ENCODE measurements at regions not wholly inside any gene's neighbourhood (a gene's known extent, or its start where the extent isn't known, plus 50 kb on each side); places are given as distances from the start of the nearest gene placed in this dataset.
A peak's percentile ranks its signal among the peaks of the same experiment; 100 is the strongest.

GRCh38 chr4:17397611-17398010 is 114.3 kb downstream of the QDPR start:
- Histone ChIP-seq H4K20me1 (replicated peaks; ENCODE audit: control insufficient read depth, extremely low read depth, insufficient read depth, low read length) (no peaks in the 10 kb centered on the region), H3K4me3 (replicated peaks in 1 of 3; ENCODE audit: insufficient read depth in 1 of 3, low read depth in 1 of 3, low read length in 3 of 3) (no peak overlapping the region), H3K4me1 (ENCODE audit: control insufficient read depth, extremely low read depth, insufficient read depth, low read length) (no peaks in the 10 kb centered on the region), H3K9ac (replicated peaks; ENCODE audit: extremely low read depth, insufficient read depth, low read length) (no peak overlapping the region), H3K27me3 (ENCODE audit: control insufficient read depth in 2 of 2, insufficient read depth in 2 of 2, low read length in 2 of 2) (no peaks in the 10 kb centered on the region), H3K9me1 (replicated peaks; ENCODE audit: control insufficient read depth, extremely low read depth, insufficient read depth, low read length) (no peaks in the 10 kb centered on the region), H3K4me2 (ENCODE audit: insufficient read depth, low read length) (no peak overlapping the region), H3K79me2 (ENCODE audit: control insufficient read depth, insufficient read depth, low read length) (no peaks in the 10 kb centered on the region), H3K36me3 (ENCODE audit: control insufficient read depth in 2 of 2, extremely low read depth in 1 of 2, insufficient read depth in 2 of 2, low read length in 2 of 2) (no peaks in the 10 kb centered on the region), H3K9me3 (replicated peaks; ENCODE audit: control insufficient read depth, insufficient read depth, low read length) (no peaks in the 10 kb centered on the region), H3K27ac (ENCODE audit: insufficient read depth, low read depth, low read length) (no peak overlapping the region), H2AFZ (ENCODE audit: low read depth, low read length) (no peak overlapping the region)
- ChIA-PET POLR2A (no interaction called here), CTCF (interaction anchor here (0.8 kb wide), 1 partner anchor 11 kb away, joined by 3 read pairs; no protein-coding TSS in a partner anchor)
- no peak for DNase-seq (ENCODE audit: low read depth, low spot score)
- TF ChIP-seq POLR2AphosphoS5 (IDR thresholded peaks at IDR 0.05; ENCODE audit: insufficient read depth, low read depth, low read length), result no peak
- TF ChIP-seq MYC (IDR thresholded peaks at IDR 0.05; ENCODE audit: low read depth, low read length), result no peak
- TF ChIP-seq FOS (IDR thresholded peaks at IDR 0.05; ENCODE audit: borderline replicate concordance, insufficient read depth, low read length), result no peak
- no peak for TF ChIP-seq MAX (IDR thresholded peaks at IDR 0.05; ENCODE audit: insufficient read depth, insufficient read length)
- no peak for TF ChIP-seq POLR2A (IDR thresholded peaks at IDR 0.05; ENCODE audit: low read depth, low read length)
- intact Hi-C loops (cut with micrococcal nuclease), result no loop called here
- no peak for FAIRE-seq
- dilution Hi-C loops (cut with MboI; ENCODE audit: extremely low pct_ligation_motif_present, low sequenced_read_pairs), result no loop called here
- BruUV-seq (replicated peaks), result no TSS peak

GRCh38 chr4:17385403-17385802 is 126.5 kb downstream of the QDPR start:
- Histone ChIP-seq H3K9me3 (replicated peaks; ENCODE audit: control insufficient read depth, insufficient read depth, low read length) (no peaks in the 10 kb centered on the region), H3K9me1 (replicated peaks; ENCODE audit: control insufficient read depth, extremely low read depth, insufficient read depth, low read length) (no peaks in the 10 kb centered on the region), H3K9ac (replicated peaks; ENCODE audit: extremely low read depth, insufficient read depth, low read length) (no peak overlapping the region), H4K20me1 (replicated peaks; ENCODE audit: control insufficient read depth, extremely low read depth, insufficient read depth, low read length) (no peaks in the 10 kb centered on the region), H3K4me3 (replicated peaks in 1 of 3; ENCODE audit: insufficient read depth in 1 of 3, low read depth in 1 of 3, low read length in 3 of 3) (no peak overlapping the region), H3K4me1 (ENCODE audit: control insufficient read depth, extremely low read depth, insufficient read depth, low read length) (no peaks in the 10 kb centered on the region), H3K27ac (ENCODE audit: insufficient read depth, low read depth, low read length) (no peak overlapping the region), H3K36me3 (ENCODE audit: control insufficient read depth in 2 of 2, extremely low read depth in 1 of 2, insufficient read depth in 2 of 2, low read length in 2 of 2) (no peaks in the 10 kb centered on the region), H3K79me2 (ENCODE audit: control insufficient read depth, insufficient read depth, low read length) (no peaks in the 10 kb centered on the region), H2AFZ (ENCODE audit: low read depth, low read length) (peak overlapping the region; percentile 64), H3K27me3 (ENCODE audit: control insufficient read depth in 2 of 2, insufficient read depth in 2 of 2, low read length in 2 of 2) (no peaks in the 10 kb centered on the region), H3K4me2 (ENCODE audit: insufficient read depth, low read length) (no peak overlapping the region)
- no peak for FAIRE-seq
- ChIA-PET POLR2A (no interaction called here), CTCF (no interaction called here)
- BruUV-seq (replicated peaks), result no TSS peak
- intact Hi-C loops (cut with micrococcal nuclease), result no loop called here
- DNase-seq (ENCODE audit: low read depth, low spot score), result peak; percentile 18
- TF ChIP-seq POLR2AphosphoS5 (IDR thresholded peaks at IDR 0.05; ENCODE audit: insufficient read depth, low read depth, low read length), result no peak
- no peak for TF ChIP-seq JUN (IDR thresholded peaks at IDR 0.05; ENCODE audit: borderline replicate concordance, insufficient read depth, insufficient read length, low read depth)
- no peak for TF ChIP-seq MYC (IDR thresholded peaks at IDR 0.05; ENCODE audit: low read depth, low read length)
- dilution Hi-C loops (cut with MboI; ENCODE audit: extremely low pct_ligation_motif_present, low sequenced_read_pairs), result no loop called here
